ENCODE measurements at regions not wholly inside any gene's neighbourhood (a gene's known extent, or its start where the extent isn't known, plus 50 kb on each side); places are given as distances from the start of the nearest gene placed in this dataset.
"Not testable (repeated sequence)": the region's sequence is repeated elsewhere in the genome, so short reads cannot be mapped to it uniquely, and the experiment has no call there.

- DNase-seq: no peak
Observed at GRCh38 chr2:195270466-195271039, 386.5 kb upstream of the SLC39A10 start.

DNA sequence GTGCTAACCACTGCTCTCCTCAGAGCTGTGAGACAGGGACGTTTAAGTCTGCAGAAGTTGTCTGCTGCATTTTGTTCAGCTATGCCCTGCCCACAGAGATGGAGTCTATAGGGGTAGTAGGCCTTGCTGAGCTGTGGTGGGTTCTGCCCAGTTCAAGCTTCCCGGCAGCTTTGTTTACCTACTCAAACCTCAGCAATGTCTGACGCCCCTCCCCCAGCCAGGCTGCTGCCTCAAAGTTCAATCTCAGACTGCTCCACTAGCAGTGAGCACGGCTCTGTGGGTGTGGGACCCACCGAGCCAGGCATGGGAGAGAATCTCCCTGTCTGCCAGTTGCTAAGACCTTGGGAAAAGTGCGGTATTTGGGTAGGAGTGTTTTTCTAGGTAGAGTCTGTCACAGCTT, 387.8 kb upstream of the SLC39A10 start:
- DNase-seq: no peak

DNA sequence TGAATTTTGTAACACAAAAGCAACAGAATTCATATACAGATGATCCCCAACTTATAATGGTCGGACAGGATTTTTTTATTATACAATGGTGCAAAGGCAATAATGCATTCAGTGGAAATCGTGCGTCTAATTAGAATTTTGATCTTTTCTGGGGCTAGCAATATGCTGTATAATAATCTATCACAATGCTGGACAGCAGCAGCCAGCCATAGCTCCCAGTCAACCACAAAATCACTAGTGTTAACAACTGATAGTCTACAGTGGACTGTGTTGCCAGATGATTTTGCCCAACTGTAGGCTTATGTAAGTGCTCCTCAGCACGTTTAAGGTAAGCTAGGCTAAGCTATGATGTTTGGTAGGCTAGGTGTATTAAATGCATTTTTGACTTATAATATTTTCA, 399.0 kb upstream of the SLC39A10 start:
- no peak for DNase-seq

DNA sequence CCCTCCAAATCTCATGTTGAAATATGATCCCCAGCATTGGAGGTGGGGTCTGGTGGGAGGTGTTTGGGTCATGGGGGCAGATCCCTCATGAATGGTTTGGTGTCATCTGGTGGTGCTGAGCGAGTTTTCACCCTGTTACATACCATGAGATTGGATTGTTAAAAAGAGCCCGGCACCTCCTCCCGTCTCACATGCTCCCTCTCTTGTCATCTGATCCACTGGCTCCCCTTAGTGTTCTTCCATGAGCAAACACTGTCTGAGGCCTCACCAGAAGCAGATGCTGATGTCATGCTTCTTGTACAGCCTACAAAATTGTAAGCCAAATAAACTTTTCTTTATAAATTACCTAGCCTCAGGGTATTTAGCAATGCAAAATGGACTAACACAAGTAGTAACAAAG, 405.0 kb upstream of the SLC39A10 start:
- no peak for DNase-seq

GRCh38 chr2:195251214-195251613, 405.8 kb upstream of the SLC39A10 start:
- DNase-seq: no peak

- DNase-seq: no peak
Observed at GRCh38 chr2:195238826-195239225, 418.2 kb upstream of the SLC39A10 start.

GRCh38 chr2:195238379-195238778, 418.6 kb upstream of the SLC39A10 start:
- no peak for DNase-seq

- DNase-seq: not testable (repeated sequence)
Observed at GRCh38 chr2:195228547-195228946, 428.5 kb upstream of the SLC39A10 start.

GRCh38 chr2:195214072-195214471, 443.0 kb upstream of the SLC39A10 start:
- DNase-seq: no peak

- no peak for DNase-seq
Observed at GRCh38 chr2:195212586-195212985, 444.4 kb upstream of the SLC39A10 start.

DNA sequence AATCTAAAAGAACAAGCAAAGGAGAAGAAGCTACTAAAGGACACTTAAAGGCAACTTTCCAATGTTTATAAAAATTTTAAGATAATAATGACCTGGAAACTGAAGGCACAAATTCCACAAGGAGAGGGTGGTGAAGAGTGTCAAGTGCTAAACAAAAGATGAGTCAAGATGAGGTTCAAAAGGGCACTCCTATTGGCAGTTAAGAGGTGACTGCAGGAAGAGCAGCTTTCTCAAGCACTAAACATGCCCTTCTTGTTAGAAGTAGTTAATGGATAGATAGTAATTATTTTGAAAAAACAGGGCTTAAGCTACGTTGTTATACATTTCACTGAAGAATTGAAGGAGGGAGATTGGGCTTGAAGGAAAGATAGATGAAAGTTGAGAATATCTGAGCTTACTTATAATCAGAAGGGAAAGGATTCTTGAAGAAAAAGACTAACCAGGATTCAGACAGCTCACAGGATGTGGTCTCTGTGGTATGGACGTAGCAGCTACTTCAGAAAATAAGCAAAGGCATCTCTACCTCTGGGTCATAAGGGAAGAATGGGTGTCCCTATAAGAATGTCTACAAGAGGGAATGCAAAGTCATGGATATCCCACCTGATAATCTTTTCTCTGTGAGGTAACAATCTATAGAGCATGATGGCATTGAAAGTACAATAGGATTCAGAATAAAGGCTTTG, 454.7 kb upstream of the SLC39A10 start:
- no peak for DNase-seq

DNA sequence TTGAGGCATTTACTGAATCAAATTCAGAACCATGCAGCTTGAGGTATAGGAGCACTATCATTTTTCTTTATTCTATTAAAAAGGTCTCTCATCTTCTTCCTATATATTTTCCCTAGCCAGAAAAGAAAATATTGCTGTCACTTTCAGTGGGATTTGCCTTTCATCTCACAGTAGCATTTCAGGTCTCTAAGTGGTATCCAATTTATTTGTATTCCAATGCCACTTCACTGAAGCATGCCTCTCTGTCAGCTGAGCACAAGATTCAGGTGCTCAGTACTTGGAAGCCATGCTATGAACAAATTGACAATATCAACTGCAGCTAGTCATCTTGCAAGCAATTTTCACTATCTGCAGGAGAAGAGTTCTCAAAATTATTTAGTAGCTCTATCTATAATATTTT, 457.2 kb upstream of the SLC39A10 start:
- DNase-seq: no peak

DNA sequence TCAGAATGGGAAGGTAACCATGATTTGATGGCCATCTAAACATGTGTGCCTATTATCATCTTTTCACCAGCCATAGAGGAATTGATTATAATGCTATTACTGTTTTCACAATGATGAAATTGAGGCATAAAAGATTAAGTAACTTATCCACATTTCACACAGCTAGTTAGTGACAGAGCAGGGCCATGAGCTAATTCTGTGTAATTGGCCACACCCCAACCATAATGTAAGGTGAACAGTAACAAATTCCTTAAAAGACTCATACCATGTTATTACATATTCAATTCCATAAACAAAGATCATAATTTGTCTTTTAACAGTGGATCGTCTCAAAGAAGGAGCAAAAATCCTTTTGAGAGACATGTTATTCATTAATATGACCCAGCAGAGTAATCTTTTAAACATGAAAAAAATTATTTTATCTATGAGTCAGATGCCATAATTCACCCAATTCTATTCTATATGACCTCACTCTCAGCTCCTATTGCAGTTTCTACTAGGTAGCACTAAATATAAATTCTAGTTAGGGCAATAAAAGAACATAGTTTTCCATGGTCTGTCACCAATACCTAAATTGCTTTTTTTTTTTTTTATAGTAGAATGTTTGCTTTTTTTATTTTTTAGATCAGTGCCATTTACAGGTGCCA, 475.8 kb upstream of the SLC39A10 start:
- DNase-seq: no peak

DNA sequence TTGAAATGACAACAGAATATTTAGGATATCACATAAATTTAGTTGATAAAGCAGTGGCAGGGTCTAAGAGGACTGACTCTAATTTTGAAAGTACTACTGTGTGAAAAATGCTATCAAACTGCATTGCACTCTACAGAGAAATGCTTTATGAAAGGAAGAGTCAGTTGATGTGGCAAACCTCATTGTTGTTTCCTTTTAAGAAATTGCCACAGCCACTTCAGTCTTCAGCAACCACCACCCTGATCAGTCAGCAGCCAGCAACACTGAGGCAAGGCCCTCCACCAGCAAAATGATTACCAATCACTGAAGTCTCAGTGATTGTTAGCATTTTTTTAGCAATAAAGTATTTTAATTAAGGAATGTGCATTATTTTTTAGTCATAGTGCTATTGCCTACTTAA, 488.7 kb upstream of the SLC39A10 start:
- no peak for DNase-seq

- DNase-seq: no peak
Observed at GRCh38 chr2:195164930-195165329, 492.1 kb upstream of the SLC39A10 start.

DNA sequence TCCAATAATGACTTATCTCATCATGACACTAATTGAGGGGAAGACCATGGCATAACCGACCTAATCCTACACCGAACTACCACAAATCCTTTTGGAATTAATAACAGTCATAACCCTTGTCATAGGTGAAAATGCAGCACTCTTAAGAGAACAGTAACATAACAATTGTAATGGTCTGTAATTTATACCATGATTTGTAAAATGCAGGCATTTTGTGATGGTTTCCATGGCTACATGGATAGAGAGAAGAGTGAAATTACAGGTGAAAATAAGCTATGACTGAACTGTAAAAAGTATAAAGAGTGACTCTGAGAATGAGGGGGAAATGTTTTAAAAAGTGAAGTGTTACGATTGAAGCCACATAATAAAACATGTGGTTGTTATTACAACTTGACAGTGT, 494.1 kb upstream of the SLC39A10 start:
- no peak for DNase-seq

DNA sequence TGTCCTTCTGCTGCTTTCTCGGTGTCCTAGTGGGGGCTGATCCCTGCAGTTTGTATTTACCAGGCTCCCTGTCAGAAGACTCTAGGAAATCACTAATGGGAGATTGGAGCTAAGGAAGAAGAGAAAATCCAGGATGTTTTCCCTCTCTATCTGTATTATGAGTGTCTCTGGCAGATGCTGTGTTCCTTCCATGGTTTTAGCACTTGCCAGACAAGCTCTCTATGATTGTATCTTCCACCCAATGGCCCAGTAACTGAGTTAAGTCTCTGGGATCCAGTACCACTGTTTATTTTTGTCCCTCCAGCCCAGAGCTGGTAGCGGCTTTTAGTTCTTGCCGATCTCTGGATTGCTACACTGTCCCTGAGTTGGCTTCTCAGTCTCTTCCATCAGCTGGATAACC, 494.8 kb upstream of the SLC39A10 start:
- no peak for DNase-seq

DNA sequence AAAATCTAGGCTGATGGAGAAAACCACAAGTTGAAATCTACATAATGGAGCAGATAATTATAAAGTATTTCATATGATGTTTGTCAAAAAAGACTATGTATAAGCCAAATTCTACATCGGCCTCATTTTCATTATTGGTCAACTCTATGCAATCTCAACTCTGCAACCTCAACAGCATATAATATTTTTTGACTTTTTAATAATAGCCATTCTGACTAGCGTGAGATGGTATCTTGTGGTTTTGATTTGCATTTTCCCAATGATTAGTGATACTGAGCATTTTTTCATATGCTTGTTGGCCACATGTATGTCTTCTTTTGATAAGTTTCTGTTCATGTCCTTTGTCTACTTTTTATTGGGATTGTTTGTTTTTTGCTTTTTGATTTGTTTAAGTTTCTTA, 496.1 kb upstream of the SLC39A10 start:
- DNase-seq: no peak

DNA sequence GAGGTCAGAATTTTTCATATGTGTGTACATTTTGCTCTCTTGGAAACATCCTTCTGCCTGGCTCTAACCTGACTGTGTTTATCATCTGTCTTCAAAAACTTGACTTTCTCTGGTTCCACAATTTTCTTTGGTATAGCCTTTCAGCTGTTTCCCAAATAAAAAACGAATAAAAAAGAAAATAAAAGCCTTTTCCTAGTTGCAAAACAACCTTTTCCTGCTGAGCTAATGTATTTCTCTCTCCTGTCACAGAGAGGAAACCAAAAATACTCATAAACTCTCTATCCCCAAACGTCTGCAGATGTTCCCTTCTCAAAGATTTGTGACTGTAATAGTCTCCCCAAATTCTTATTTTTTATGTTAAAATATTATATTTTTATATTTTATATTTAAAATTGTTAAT, 505.3 kb upstream of the SLC39A10 start:
- no peak for DNase-seq

GRCh38 chr2:195150819-195151218, 506.2 kb upstream of the SLC39A10 start:
- DNase-seq: no peak

DNA sequence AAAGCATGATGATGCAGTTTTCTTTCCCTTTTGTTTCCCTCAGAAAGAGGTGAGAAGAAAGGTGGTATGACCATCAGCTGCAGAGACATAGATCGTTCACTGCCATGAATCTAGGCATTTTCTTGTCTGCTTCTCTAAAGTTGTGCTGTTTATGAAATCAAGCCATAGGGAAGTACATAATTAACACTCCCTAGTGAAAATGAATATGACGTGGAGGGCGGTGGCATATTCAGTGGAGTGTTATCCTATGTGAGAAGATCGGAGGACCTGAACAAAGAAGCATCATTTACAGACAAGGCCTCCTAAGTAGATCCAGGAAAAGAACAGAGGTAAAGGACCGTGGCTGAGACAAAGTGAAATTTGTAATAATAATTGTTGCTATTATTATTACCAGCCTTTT, 509.0 kb upstream of the SLC39A10 start:
- DNase-seq: no peak

DNA sequence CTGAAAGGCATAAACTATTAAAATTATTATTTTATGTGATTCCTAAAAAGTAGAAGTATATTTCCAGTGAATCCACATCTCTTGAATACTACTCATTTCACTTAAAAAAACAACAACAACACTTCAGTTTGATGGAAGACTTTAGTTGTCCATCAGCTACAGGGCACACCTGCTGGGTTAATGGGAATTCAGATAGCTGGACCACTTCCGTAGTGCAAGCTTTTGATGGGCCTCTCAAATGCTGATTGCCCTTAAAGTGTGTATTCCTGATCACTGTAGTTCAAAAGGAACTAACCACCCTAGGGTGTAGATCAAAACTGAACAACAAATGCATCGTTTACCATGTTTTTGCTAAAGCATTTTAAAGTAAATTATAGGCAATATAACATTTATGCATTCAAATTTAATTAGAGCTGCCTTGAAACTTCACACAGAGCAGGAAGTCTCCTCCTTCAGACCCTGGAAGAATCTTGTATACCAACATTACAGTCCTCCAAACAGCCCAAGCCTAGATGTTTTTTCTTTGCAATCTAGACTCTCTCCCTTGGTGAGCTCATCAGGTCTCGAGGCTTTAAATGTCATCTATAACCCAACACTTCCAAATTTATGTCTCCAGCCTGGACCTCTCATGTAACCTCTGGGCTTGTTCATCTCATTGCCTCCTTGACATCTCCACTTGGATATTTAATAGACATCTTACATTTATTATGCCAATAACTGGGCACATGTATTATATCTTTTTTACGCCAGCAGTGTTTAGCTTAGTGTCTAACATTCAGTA, 510.1 kb upstream of the SLC39A10 start:
- DNase-seq: no peak

GRCh38 chr2:195138435-195138834, 518.6 kb upstream of the SLC39A10 start:
- DNase-seq: no peak

- not testable (repeated sequence) for DNase-seq
Observed at GRCh38 chr2:195125889-195126288, 531.1 kb upstream of the SLC39A10 start.
